ENCODE measurements at regions not wholly inside any gene's neighbourhood (a gene's known extent, or its start where the extent isn't known, plus 50 kb on each side); places are given as distances from the start of the nearest gene placed in this dataset.
A peak's percentile ranks its signal among the peaks of the same experiment; 100 is the strongest.
"Not testable (repeated sequence)": the region's sequence is repeated elsewhere in the genome, so short reads cannot be mapped to it uniquely, and the experiment has no call there.

DNA sequence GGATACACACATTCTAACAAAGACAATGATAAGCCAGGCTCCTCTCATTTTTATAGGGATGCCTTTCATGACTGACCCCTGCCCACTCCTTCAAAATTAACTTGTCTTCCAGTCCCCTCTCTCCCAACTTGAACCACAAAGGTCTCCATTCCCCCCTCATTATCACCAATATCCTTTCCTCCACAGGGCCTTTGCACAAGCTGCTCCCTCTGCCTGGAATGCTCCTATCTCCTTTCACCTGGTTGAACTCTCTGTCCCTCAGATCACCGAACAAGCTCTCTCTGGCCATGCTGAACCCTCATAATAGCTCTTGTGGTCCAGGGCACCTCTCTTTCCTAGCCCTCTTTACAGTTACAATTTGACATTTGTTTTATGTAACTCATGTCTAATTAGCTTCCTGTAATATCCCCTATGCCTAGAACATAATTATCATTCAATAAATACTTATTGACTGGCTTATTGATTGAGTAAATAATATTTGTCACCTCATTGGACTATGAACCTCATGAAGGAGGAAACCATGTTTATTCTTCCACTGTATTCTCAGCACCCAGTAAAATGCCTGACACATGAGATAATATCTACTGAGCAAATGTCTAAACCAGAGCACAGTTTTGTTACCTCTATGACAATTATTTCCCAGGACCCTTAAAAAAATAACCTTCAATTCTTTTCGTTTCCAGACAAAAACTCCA, 266.3 kb upstream of the RASGEF1B start:
- no peak for ATAC-seq
- no peak for DNase-seq (ENCODE audit: low spot score)
- intact Hi-C loops (cut with DNase I): no loop called here

DNA sequence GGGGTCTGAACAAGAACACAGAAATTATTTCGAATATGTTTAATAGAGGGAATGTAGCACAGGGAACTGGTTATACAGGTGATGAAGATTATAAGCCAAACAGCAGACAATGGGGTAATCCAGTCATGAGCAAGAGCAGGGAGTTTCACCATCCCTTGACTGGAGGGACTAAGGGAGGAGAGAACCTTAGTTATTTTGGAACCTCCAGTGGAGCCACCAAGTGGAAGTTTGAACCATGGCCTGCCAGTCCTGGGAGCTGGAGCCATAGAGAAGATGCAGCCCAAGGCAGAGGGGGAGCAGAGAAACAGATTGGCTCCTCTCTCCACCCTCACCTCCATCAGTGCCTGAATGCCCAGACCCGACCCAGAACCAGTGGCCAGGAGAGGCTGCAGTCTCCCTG, 264.6 kb upstream of the RASGEF1B start:
- ATAC-seq: no peak
- DNase-seq (ENCODE audit: low spot score): no peak
- intact Hi-C loops (cut with DNase I): no loop called here

DNA sequence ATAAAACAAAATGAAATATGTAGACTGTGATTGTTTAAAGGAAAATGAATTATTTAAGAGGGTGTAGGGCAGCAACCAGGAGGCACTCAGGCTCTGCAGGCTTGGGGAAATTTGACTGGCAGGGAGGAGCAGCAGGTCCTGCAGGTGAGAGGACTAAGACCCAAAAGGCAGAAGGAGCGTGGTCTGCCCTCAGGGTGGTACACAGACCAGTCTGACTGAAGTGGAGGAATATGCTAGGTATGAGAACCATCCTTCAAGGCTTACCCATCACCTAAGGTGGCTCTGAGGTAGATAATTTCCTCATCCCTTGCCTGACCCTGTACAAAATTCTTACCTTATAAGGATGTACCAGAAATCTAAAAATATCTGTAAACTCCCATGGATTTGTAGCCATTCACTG, 261.3 kb upstream of the RASGEF1B start:
- no peak for ATAC-seq
- intact Hi-C loops (cut with DNase I): no loop called here
- no peak for DNase-seq (ENCODE audit: low spot score)

DNA sequence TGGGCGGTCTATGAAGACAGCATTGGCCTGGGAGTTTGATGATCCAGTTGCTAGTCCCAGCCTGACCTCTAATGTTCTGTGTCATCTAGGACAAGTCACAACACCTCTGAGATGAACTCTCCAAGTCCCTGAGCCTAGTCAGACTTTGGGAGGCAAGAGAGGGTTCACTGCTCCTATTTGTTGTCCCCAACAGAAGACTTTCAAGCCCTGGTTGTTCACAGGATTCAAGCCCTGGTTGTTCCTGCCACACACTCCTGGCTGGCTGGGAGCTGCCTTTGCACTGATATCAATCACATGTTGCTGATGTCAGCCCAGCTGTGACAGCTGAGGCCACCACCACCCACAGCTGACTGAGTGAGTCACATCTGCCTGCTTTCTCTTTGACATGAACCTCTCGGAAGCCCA, 253.2 kb upstream of the RASGEF1B start:
- intact Hi-C loops (cut with DNase I): no loop called here
- no peak for DNase-seq (ENCODE audit: low spot score)
- peak; percentile 76 for ATAC-seq

DNA sequence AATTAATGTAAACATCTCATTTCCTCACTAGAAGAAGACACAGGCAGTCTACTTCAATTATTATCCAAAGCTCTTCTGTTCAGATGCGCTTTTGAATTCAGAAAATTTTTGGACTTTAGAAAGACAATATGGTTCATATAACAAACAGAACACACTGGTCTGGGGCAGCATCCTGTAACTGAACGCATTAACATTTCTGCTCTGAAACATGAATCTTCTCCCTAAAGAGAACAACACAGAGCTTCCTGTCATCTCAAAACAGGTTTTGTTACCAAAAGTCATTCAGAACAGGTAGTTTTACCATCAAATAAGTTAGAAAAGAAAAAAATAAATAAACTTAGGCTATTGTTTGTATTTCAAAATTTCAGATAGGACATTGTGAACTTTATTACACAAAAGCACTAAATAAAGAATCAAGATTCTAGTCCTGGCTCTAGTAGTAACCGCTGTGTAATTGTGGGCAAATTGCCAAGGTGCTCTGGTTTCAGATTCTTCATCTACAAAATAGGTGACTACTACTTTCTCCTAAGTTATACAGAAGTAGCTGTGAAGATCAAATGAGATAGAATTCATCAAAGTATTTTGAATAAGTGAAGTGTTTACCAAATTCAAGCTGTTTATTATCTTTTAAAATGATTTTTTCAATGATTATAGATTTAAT, 252.3 kb upstream of the RASGEF1B start:
- DNase-seq (ENCODE audit: low spot score): no peak
- ATAC-seq: no peak
- intact Hi-C loops (cut with DNase I): no loop called here

DNA sequence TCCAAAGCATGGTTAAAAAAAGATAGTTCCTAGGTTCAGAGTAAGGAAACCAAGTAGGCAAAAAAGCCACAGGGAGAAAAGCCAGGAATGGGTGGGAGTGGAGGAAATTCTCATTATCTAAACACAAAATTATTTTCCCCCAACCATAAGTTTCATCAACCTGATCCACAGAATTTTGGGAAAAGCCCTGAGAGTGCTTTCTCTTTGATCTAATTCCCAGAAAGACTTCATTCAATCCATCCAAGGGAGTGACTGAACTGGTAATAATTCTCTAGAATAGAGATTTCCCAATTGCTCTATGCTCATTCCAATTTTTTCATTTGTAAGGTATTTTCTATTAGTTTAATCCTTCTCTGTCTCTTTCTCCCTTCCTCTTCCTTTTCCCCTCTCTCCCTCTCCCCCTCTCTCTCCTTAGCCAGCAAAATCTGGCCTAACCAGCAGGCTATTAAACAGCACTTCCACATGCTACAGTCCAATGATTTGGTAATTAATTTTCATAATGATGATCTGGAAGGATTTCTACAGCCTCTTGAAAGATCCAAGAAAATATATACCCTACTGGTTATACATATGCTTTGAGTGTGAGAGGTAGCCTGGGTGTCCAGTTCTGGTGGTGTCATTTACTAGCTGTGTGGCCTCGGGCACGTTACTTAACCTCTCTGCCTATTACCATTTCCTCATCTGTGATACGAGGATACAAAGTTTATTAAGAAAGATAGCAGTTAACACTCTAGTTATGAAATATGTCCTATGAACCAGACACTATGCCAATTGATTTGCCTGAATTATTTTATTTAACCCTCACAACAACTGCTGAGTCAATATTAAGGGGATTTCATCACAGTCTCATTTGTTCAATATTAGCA, 251.5 kb upstream of the RASGEF1B start:
- DNase-seq (ENCODE audit: low spot score) (no peak), ATAC-seq (peak; percentile 26)
- intact Hi-C loops (cut with DNase I): no loop called here

DNA sequence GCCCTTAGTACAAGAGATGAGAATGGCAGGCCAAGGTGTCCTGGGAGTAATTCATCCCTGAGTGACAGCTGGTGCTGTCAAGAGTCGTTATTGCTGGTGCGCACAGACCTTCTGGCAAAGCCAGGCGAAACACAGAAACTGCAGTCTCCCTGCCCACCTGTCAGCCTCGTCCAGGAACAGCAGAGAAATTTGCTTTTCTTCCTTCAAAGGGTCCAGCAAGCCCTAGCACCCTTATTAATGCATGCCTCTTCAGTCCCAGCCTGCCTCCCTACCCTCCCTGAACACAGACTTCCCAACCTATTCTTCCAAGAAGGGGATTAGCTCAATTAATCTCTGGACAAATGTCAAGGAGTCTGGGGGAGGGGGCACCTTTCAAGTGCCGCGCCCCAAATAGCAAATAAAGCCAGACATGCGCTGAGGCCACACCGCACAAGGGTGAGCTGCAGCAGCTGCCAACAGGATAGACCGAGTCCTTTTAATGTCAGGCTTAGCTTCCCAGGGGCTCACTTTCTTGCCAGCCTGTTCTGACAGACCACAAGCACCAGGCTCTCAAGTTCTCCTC, 250.7 kb upstream of the RASGEF1B start:
- intact Hi-C loops (cut with DNase I): no loop called here
- DNase-seq (ENCODE audit: low spot score) (no peak), ATAC-seq (no peak)

DNA sequence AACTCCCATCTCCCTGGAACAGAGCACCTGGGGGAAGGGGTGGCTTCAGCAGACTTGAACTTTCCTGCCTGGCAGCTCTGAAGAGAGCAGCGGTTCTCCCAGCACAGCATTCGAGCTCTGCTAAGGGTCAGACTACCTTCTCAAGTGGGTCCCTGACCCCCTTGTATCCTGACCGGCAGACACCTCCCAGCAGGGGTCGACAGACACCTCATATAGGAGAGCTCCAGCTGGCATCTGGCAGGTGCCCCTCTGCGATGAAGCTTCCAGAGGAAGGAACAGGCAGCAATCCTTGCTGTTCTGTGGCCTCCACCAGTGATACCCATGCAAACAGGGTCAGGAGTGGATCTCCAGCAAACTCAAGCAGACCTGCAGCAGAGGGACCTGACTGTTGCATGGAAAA, 244.1 kb upstream of the RASGEF1B start:
- intact Hi-C loops (cut with DNase I): no loop called here
- DNase-seq (ENCODE audit: low spot score) (no peak), ATAC-seq (no peak)

DNA sequence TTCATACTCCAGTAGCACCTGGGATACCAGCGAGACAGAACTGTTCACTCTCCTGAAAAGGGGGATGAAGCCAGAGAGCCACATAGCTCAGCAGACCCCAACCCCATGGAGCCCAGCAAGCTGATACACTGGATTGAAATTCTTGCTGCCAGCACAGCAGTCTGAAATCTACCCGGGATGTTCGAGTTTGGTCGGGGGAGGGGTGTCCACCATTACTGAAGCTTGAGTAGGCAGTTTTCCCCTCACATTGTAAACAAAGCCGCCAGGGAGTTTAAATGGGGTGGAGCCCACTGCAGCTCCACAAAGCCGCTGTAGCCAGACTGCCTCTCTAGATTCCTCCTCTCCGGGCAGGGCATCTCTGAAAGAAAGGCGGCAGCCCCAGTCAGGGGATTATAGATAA, 243.7 kb upstream of the RASGEF1B start:
- intact Hi-C loops (cut with DNase I); DNase-seq (ENCODE audit: low spot score); ATAC-seq: not testable (repeated sequence)

DNA sequence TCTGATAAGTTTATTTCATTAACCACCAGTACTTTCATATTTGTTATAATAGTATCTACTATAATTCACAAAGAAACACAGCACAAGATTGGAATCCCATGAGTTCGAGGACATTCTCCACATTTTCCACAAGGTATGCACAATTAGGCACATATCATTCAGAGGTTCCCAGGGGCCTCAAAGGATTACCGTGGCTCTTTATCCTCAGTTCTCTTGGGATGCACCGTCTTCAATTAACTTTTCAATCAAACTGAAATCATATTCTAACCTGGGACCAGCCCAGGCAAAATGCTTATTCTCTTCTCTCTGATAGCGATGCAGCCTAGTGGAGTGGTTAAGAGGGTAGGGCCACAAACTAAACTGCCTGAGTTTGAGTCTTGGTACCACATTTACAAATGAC, 242.6 kb upstream of the RASGEF1B start:
- ATAC-seq (no peak), DNase-seq (ENCODE audit: low spot score) (no peak)
- intact Hi-C loops (cut with DNase I): no loop called here

DNA sequence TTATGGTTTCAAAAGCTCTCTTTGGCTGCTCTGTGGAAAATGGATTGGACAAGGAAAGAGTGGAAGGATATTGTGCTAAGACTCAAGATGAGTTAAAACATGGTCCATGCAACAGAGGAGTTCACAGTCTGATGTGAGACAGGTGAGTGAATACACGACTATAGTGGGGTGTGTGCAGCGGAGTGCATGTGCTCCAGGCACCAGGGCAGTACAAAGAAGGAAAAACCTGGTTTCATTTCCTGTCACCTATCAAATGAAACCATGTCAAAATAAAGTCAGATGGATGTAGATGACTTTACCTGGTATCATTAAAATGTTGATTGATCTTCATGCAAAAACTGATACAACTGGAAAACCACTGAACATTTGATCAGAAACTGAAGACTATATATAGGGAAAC, 241.0 kb upstream of the RASGEF1B start:
- intact Hi-C loops (cut with DNase I): no loop called here
- ATAC-seq: no peak
- no peak for DNase-seq (ENCODE audit: low spot score)

DNA sequence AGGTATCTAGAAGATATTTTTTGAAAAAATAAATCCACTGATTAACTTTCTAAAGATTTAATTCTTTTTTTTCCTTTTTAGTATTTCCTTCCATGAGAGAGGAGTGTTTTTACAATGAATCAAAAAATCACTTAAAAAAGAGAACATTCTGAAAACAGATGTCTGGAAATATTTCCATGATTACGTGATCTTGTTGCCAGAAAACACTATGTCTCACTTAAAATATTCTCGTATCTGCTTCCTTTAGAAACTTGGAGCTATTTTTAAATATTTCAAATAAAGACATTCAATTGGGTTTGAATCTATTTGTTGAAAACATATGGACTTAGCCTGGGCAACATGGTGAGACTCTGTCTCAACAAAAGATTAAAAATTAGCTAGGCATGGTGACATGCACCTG, 232.8 kb upstream of the RASGEF1B start:
- ATAC-seq (no peak), DNase-seq (ENCODE audit: low spot score) (no peak)
- intact Hi-C loops (cut with DNase I): no loop called here

DNA sequence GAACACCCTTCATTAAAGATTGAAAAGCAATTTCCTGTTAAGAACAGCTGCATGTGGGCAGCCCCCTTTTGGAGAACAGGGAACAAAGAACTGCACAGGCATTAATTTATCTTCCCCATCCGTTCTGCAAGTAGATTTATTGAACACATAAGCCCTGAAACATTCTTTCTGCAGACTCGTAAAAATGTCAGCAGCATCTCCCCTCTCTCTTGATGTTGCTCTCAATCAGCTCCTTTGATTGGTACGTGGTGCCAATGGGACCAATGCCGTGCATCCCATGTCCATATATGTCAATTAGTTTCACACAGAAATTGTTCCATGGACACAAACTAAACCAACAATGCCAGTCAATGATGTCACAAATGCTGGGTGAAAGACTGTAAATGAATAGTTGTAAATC, 228.5 kb upstream of the RASGEF1B start:
- ATAC-seq (no peak), DNase-seq (ENCODE audit: low spot score) (no peak)
- intact Hi-C loops (cut with DNase I): no loop called here

DNA sequence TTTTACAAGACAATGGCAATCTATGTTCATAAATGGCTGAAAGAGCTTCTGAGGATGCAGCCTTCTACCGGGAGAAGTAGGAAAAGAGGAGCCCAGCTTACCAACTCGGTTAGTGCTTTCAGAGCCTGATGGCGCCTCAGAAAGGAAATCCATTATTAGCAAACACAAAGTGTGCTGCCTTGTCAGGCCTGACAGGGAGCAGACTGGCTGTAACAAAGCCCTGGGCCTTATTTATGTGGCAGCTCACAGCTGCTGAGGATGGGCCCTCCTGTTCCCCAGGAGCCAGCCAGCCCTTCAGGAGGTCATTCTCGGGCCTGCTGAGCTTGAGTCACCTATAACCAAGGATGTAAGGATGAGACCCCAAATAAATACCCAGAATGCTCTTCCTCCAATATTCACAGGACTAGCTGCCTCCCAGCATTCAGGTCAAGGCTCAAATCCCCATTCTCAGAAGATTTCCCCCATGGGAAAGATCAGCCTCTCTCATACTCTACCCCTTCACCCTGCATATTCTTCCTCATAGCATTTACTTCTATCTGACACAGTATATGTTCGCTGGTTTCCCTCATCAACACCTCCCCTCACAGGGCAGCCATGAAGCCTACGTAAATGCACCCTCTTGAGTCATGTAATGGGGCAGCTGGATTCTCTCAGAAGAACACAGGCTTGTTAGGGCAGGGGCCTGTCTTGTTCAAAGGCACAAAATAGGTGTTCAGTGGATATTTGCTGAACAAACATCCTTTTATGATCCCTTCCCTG, 227.0 kb upstream of the RASGEF1B start:
- ATAC-seq: no peak
- intact Hi-C loops (cut with DNase I): no loop called here
- DNase-seq (ENCODE audit: low spot score): no peak

DNA sequence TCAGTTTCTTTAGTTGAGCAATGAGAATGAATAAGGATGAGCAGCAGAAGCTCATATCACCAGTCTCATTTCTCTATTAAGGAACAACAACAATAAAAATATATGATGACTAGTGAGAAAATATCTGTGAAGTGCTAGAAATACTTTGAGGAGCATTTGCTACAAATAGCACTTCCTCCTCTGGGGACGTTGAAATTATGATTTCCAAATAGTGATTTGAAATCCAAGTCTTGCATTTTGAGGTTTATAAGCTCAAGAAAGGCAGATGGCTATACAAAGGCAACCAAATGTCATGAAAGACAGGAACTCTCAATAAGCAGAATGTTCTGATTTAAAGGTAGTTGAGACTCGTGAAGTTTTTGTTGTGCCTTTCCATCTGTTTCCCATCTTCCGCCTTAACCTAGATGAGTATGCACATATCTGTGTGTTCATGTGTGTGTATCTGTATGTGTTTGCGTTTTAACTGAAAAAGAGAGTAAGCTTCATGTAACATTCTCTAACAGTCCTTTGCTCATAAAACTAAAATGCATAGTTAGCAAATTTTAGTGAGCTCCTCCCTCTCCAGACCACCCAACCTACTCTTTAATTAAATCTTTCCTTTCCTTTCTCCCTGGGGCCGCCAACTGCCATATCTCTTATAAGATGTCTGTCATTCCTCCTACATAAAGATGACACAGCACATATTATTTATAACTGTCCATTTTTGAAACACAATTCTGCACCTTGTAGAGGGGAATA, 222.6 kb upstream of the RASGEF1B start:
- ATAC-seq (no peak), DNase-seq (ENCODE audit: low spot score) (no peak)
- intact Hi-C loops (cut with DNase I): no loop called here

DNA sequence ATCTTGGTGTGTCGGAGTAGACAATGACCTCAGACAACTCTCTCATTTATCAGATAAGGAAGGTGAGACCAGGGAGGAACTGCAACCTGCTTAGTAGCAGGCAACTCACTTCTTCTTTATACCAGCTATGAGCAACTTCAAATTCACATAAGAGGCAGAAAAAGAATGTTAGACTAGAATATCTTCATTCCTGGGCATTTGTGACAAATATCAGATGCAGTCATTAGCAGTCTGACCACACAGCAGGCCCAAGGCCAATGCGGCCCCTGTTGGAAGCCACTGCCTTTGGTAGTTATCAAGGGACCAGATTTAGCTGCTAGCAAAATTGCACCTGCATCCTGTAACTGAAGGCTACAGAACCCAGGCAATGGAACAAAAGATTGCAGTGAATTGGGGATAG, 219.2 kb upstream of the RASGEF1B start:
- ATAC-seq: no peak
- no peak for DNase-seq (ENCODE audit: low spot score)
- intact Hi-C loops (cut with DNase I): no loop called here

DNA sequence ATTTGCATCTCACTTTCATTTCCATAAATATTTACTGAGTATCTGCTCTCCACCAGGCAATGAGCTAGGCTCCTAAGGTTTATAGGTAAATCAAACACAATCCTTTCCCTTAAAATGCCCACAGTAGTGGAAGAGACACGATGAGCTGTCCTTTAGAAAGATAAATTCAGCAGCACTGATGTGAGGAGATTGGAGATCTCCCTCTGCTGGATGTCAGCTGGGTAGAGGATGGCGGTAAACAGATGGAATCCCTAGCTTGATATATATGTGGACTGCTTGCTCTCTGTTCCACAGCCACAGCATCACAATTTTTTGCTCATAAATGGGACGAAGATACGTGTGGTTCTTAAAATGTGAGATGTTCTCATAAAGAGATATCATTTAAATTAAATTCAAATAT, 216.4 kb upstream of the RASGEF1B start:
- DNase-seq (ENCODE audit: low spot score): no peak
- ATAC-seq: peak; percentile 56
- intact Hi-C loops (cut with DNase I): no loop called here

DNA sequence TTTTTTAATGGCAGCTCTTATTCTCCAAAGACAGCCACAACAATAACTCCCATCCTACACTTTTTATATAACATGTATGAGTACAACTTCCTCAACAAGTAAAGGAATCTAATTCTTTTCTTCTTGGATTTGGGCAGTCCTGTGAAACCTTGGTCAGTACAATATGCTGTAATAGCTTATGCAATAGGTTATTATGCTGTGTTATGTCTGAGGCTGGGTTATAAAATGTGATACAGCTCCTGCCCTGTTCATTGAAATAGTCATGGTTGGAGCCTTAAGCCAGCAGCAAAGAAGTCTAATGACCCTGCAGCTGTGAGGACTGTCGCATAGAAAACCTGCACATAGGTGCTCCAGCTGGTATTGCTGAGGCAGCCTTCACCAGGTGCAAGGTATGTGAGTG, 215.8 kb upstream of the RASGEF1B start:
- intact Hi-C loops (cut with DNase I): no loop called here
- DNase-seq (ENCODE audit: low spot score) (no peak), ATAC-seq (no peak)

DNA sequence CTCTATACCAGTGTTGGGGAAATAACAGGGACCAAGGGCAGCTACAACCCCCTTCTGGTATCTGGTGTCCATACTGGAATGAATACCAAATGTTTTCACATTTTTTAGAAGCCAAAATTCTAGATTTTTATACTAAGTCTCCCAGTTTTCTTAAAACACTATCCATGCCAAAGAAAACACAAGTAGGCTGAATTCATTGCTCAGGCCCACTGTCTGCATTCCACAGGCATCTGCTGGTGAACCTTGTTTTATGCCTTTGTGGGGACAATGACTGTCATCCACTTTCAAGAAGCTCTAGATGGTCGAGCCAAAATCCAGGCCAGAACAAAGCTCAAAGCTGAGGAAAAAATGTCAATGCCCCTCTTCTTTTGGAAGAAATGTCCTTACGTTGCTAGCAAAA, 213.4 kb upstream of the RASGEF1B start:
- ATAC-seq: peak; percentile 50
- DNase-seq (ENCODE audit: low spot score): no peak
- intact Hi-C loops (cut with DNase I): no loop called here
